Spleen (tissue), 11 donors: ENCODE measurements at regions not wholly inside any gene's neighbourhood (a gene's known extent, or its start where the extent isn't known, plus 50 kb on each side); places are given as distances from the start of the nearest gene placed in this dataset.

ENCODE experiments used
- DNase-seq: peaks from one replicate; pipeline ENCODE4 v3.0.0-alpha.2; 2020
- H3K27ac ChIP-seq, 8 donors: fragments of 200-600 bp; sonication (generic) in 7 of 8; 1 replicate in 4 of 8; 2 replicates in 4 of 8; pipeline versions ENCODE4 v1.5.0 to v1.8.0; 2016 to 2021; ENCODE audit warnings: inconsistent platforms in 4 of 8, mild to moderate bottlenecking in 4 of 8, moderate library complexity in 1 of 8
- H3K27me3 ChIP-seq, 7 donors: fragments of 200-600 bp; sonication (generic) in 6 of 7; replicated peaks in 1 of 7; 1 replicate in 4 of 7; 2 replicates in 3 of 7; pipeline versions ENCODE4 v1.5.0 to v1.8.0; 2016 to 2021; ENCODE audit warnings: inconsistent platforms in 3 of 7, mild to moderate bottlenecking in 1 of 7
- H3K36me3 ChIP-seq, 6 donors: fragments of 200-600 bp; sonication (generic) in 5 of 6; 1 replicate in 4 of 6; 2 replicates in 2 of 6; pipeline versions ENCODE4 v1.5.0 to v1.8.0; 2016 to 2021; ENCODE audit warnings: inconsistent platforms in 2 of 6
- H3K4me1 ChIP-seq, 6 donors: fragments of 200-600 bp; sonication (generic) in 5 of 6; 1 replicate in 3 of 6; 2 replicates in 3 of 6; pipeline versions ENCODE4 v1.5.0 to v1.8.0; 2016 to 2021; ENCODE audit warnings: inconsistent platforms in 3 of 6
- H3K4me3 ChIP-seq, 8 donors: fragments of 200-600 bp; sonication (generic) in 7 of 8; 1 replicate in 4 of 8; 2 replicates in 4 of 8; pipeline versions ENCODE4 v1.5.0 to v1.8.0; 2016 to 2021; ENCODE audit warnings: inconsistent platforms in 4 of 8, mild to moderate bottlenecking in 4 of 8, moderate library complexity in 2 of 8
- H3K9me3 ChIP-seq, 8 donors: fragments of 200-600 bp; sonication (generic) in 7 of 8; 1 replicate in 4 of 8; 2 replicates in 4 of 8; pipeline versions ENCODE4 v1.5.0 to v1.8.0; 2016 to 2021; ENCODE audit warnings: inconsistent platforms in 4 of 8
- POLR2A ChIP-seq, 3 donors: fragments of 450-650 bp; IDR thresholded peaks; one replicate each; pipeline ENCODE4 v1.5.1; 2017; ENCODE audit warnings: antibody characterized with exemption in 3 of 3, mild to moderate bottlenecking in 1 of 3
- POLR2AphosphoS5 ChIP-seq, 3 donors: sonication (generic); formaldehyde crosslinking; IDR thresholded peaks; one replicate each; pipeline ENCODE4 v1.5.1; 2017; ENCODE audit warnings: antibody characterized with exemption in 3 of 3
- WGBS, 5 donors: extraction: QIAGEN DNeasy Blood & Tissue Kit in 3 of 5; methylation state at CpG; one replicate each; pipeline versions ENCODE4 v1.1.5 to v1.1.7; 2013 to 2018; 5-methylcytosine and 5-hydroxymethylcytosine counted together
- intact Hi-C: fragments of 100-400 bp; cut with DNase I; formaldehyde crosslinking; loops from one replicate; pipeline ENCODE4 v1.15.0; 2023; ENCODE audit warnings: low total_unique reads
- TF ChIP-seq, protein P1 (sequence below), 11 experiments: fragments of 200-600 bp in 7 of 11; fragments of 450-650 bp in 4 of 11; sonication (generic) in 4 of 11; IDR thresholded peaks in 8 of 11; conservative IDR thresholded peaks in 3 of 11; 1 replicate in 7 of 11; 2 replicates in 4 of 11; pipeline versions ENCODE4 v1.4.0 to v1.8.0; 2016 to 2021; ENCODE audit warnings: antibody characterized with exemption in 11 of 11, inconsistent platforms in 4 of 11, mild to moderate bottlenecking in 1 of 11
- donor health status: healthy with polysubstance abuse.
- donor health status: DM: no; HTN: no; CAD: no; lungs with moderate emphysema.
- donor health status: DM: no; HTN: no; CAD: no.
- donor health status: Bipolar disorder and iron deficiency.
- donor health status: healthy.
- donor health status: DM: no; HTN: no; CAD: no.
- donor health status: DM: yes; HTN: yes; CAD: no.

GRCh38 chr9:89755821-89756220 lies 151.0 kb downstream of the GADD45G start:
- DNase-seq = peak; percentile 31
- no peaks in the 10 kb centered on the region for H3K9me3 ChIP-seq
- no peak overlapping the region for H3K27ac ChIP-seq
- intact Hi-C loops = no loop called here
- H3K27me3 ChIP-seq = no peaks in the 10 kb centered on the region
- H3K4me3 ChIP-seq = no peak overlapping the region
- WGBS, 5 donors = 78 to 90% (median 86%) methylated on average over 9 of the region's 9 CpGs
- TF ChIP-seq, protein P1, sequence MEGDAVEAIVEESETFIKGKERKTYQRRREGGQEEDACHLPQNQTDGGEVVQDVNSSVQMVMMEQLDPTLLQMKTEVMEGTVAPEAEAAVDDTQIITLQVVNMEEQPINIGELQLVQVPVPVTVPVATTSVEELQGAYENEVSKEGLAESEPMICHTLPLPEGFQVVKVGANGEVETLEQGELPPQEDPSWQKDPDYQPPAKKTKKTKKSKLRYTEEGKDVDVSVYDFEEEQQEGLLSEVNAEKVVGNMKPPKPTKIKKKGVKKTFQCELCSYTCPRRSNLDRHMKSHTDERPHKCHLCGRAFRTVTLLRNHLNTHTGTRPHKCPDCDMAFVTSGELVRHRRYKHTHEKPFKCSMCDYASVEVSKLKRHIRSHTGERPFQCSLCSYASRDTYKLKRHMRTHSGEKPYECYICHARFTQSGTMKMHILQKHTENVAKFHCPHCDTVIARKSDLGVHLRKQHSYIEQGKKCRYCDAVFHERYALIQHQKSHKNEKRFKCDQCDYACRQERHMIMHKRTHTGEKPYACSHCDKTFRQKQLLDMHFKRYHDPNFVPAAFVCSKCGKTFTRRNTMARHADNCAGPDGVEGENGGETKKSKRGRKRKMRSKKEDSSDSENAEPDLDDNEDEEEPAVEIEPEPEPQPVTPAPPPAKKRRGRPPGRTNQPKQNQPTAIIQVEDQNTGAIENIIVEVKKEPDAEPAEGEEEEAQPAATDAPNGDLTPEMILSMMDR (IDR thresholded peaks at IDR 0.05 in 8 of 11, conservative IDR thresholded peaks at IDR 0.05 in 3 of 11) = no peak
- no peak for TF ChIP-seq POLR2AphosphoS5 (IDR thresholded peaks at IDR 0.05)
- no peak for TF ChIP-seq POLR2A (IDR thresholded peaks at IDR 0.05)
- no peaks in the 10 kb centered on the region for H3K36me3 ChIP-seq
- H3K4me1 ChIP-seq = no peaks in the 10 kb centered on the region

DNA sequence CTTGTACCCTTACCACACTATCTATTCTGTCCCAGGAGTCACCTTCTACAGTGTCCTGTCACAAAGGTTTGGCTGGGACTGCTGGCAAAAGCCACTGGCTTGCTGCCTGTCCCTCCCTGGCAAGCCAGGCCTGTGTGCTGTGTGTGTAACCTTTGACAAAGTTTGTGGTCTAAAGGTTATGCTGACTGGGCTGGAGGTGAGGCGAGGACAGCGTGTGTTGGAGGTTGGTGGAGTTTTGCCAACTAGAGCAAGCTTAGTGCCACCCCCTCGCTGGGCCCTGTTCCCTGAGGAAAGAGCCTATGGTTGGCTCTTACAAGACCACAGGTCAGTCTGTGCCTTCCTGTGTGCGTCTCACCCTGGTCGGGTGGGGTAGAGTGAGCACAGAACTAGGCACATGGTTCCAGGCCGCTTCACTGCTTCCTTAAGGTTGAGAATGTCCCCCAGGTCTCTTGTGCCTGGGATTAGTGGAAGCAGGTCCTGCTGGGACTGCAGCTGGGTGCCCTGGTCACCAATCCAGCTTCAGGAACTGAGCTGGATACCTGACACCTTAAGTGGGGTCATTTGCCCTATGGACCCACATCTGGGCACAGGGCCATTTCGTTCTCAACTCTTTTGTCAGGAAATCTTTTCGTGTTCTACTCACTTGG lies 152.2 kb downstream of the GADD45G start:
- peak; percentile 65 for DNase-seq
- Histone ChIP-seq H3K4me1 (no peaks in the 10 kb centered on the region), H3K9me3 (no peaks in the 10 kb centered on the region), H3K4me3 (no peak overlapping the region), H3K27ac (no peak overlapping the region), H3K36me3 (no peaks in the 10 kb centered on the region), H3K27me3 (no peaks in the 10 kb centered on the region)
- WGBS, 5 donors = 72 to 90% (median 80%) methylated on average over 7 to 8 of the region's 8 CpGs
- intact Hi-C loops = no loop called here
- TF ChIP-seq, protein P1 (IDR thresholded peaks at IDR 0.05 in 8 of 11, conservative IDR thresholded peaks at IDR 0.05 in 3 of 11) = no peak
- no peak for TF ChIP-seq POLR2A (IDR thresholded peaks at IDR 0.05)
- no peak for TF ChIP-seq POLR2AphosphoS5 (IDR thresholded peaks at IDR 0.05)

- WGBS, 5 donors = 72 to 89% (median 87%) methylated on average over 11 to 12 of the region's 12 CpGs
- peak; percentile 54 for DNase-seq
Measured at GRCh38 chr9:89757776-89758528, 153.1 kb downstream of the GADD45G start.

DNA sequence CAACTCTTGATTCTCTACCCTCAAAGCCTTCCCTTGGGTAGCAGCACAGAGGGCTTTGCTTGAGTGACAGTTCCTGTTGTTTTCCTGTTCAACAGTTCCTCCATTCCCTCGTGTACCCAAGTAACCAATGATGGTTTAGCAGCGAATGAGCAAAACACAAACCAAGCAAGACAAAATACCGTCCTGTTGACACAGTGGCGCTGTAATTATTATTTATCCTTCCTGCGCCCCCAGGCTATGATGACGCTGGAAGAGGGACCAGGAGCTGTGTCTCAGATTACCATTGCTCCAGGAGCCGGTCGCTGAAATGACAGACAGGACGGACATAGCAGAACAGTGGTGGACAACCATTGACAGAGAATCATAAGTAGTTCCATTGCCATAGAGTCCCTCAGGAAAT lies 154.8 kb downstream of the GADD45G start:
- WGBS, 5 donors = 57 to 76% (median 58%) methylated on average over 9 of the region's 9 CpGs
- intact Hi-C loops = no loop called here

More at GRCh38 chr9:89757776-89758528, 153.1 kb downstream of the GADD45G start:
- Histone ChIP-seq H3K9me3 (no peaks in the 10 kb centered on the region), H3K36me3 (no peaks in the 10 kb centered on the region), H3K27ac (no peak overlapping the region), H3K4me1 (no peaks in the 10 kb centered on the region), H3K4me3 (no peak overlapping the region), H3K27me3 (no peaks in the 10 kb centered on the region)
- TF ChIP-seq POLR2AphosphoS5 (IDR thresholded peaks at IDR 0.05) (no peak), POLR2A (IDR thresholded peaks at IDR 0.05) (no peak)
- TF ChIP-seq, protein P1 (IDR thresholded peaks at IDR 0.05 in 8 of 11, conservative IDR thresholded peaks at IDR 0.05 in 3 of 11) = no peak
- intact Hi-C loops = no loop called here

More for the DNA sequence above, 154.8 kb downstream of the GADD45G start:
- Histone ChIP-seq H3K36me3 (no peaks in the 10 kb centered on the region), H3K4me3 (no peak overlapping the region), H3K4me1 (no peaks in the 10 kb centered on the region), H3K27ac (no peak overlapping the region), H3K27me3 (no peaks in the 10 kb centered on the region), H3K9me3 (no peaks in the 10 kb centered on the region)
- peak; percentile 23 for DNase-seq
- TF ChIP-seq POLR2AphosphoS5 (IDR thresholded peaks at IDR 0.05) (no peak), POLR2A (IDR thresholded peaks at IDR 0.05) (no peak)
- TF ChIP-seq, protein P1 (IDR thresholded peaks at IDR 0.05 in 8 of 11, conservative IDR thresholded peaks at IDR 0.05 in 3 of 11) = no peak
